ENCODE measurements at regions not wholly inside any gene's neighbourhood (a gene's known extent, or its start where the extent isn't known, plus 50 kb on each side); places are given as distances from the start of the nearest gene placed in this dataset.

DNA sequence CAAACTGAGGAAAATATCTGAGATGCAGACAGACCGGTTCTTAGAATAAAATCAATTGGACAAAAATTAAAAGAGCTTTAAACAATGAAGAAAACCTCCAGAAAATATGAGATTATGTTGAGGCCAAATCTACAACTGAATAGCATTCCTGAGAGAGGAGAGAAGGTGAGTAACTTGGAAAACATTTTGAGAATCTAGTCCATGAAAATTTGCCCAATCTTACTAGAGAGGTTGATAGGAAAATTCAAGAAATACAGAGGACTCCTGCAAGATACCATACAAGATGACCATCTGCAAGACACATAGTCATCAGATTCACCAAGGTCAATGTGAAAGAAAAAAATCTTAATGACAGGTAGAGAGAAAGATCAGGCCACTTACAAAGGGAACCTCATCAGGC lies 437.7 kb upstream of the ADGRB3 start:
- TF ChIP-seq POLR2A (IDR thresholded peaks at IDR 0.05) (no peak), POLR2AphosphoS5 (IDR thresholded peaks at IDR 0.05; ENCODE audit: insufficient read depth in 1 of 2, low read depth in 1 of 2) (no peak)
- TF ChIP-seq, protein P1, sequence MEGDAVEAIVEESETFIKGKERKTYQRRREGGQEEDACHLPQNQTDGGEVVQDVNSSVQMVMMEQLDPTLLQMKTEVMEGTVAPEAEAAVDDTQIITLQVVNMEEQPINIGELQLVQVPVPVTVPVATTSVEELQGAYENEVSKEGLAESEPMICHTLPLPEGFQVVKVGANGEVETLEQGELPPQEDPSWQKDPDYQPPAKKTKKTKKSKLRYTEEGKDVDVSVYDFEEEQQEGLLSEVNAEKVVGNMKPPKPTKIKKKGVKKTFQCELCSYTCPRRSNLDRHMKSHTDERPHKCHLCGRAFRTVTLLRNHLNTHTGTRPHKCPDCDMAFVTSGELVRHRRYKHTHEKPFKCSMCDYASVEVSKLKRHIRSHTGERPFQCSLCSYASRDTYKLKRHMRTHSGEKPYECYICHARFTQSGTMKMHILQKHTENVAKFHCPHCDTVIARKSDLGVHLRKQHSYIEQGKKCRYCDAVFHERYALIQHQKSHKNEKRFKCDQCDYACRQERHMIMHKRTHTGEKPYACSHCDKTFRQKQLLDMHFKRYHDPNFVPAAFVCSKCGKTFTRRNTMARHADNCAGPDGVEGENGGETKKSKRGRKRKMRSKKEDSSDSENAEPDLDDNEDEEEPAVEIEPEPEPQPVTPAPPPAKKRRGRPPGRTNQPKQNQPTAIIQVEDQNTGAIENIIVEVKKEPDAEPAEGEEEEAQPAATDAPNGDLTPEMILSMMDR (IDR thresholded peaks at IDR 0.05), result no peak

Data from vagina (tissue), 2 donors.